ENCODE measurements at regions not wholly inside any gene's neighbourhood (a gene's known extent, or its start where the extent isn't known, plus 50 kb on each side); places are given as distances from the start of the nearest gene placed in this dataset.

- no peaks in the 10 kb centered on the region for H3K79me2 ChIP-seq (ENCODE audit: insufficient read depth, low read length)
- ChIA-PET POLR2A (interaction anchor here (0.7 to 2.5 kb wide), 3 partner anchors 73 to 631 kb away, joined by 3 to 26 read pairs (median 4); partner anchors contain the start of gene EIF4G2), CTCF (interaction anchor here (1.1 to 2.8 kb wide), 12 partner anchors 9 to 1109 kb away, joined by 4 to 56 read pairs (median 9); no protein-coding TSS in a partner anchor), RAD21 (ENCODE audit: low non-redundant PET in 1 of 2, low total read pairs in 2 of 2, uncharacterized antibody in 2 of 2, unreplicated experiment in 2 of 2) (interaction anchor here in 1 of 2 experiments (0.7 to 2.2 kb wide), 4 partner anchors 8 to 299 kb away, joined by 5 to 19 read pairs (median 9); no protein-coding TSS in a partner anchor)
- H3K27me3 ChIP-seq (ENCODE audit: insufficient read depth, low read length): no peaks in the 10 kb centered on the region
- H2AFZ ChIP-seq (ENCODE audit: low read depth, low read length, poor library complexity, severe bottlenecking): peak overlapping the region; percentile 97
- H3K4me2 ChIP-seq (ENCODE audit: low read length): peak overlapping the region; percentile 95; the same call in 1 of the 2 replicates
- ATAC-seq: no peak
- no peak overlapping the region for H3K4me3 ChIP-seq (replicated peaks in 1 of 2; ENCODE audit: low read depth in 1 of 2, low read length in 2 of 2)
- no peaks in the 10 kb centered on the region for H3K9me3 ChIP-seq (ENCODE audit: control insufficient read depth in 1 of 2, insufficient read depth in 1 of 2, low read depth in 1 of 2, low read length in 2 of 2)
- H3K36me3 ChIP-seq (ENCODE audit: control insufficient read depth in 1 of 2, insufficient read depth in 2 of 2, low read length in 2 of 2): no peaks in the 10 kb centered on the region
- H4K20me1 ChIP-seq (ENCODE audit: insufficient read depth): no peaks in the 10 kb centered on the region
- TF ChIP-seq FOSL1 (IDR thresholded peaks at IDR 0.05; ENCODE audit: low read depth): no peak
- no peak for TF ChIP-seq SIN3A (IDR thresholded peaks at IDR 0.05; ENCODE audit: low read depth)
- TF ChIP-seq SP1 (IDR thresholded peaks at IDR 0.05; ENCODE audit: low read depth): no peak
- TF ChIP-seq, protein P1, sequence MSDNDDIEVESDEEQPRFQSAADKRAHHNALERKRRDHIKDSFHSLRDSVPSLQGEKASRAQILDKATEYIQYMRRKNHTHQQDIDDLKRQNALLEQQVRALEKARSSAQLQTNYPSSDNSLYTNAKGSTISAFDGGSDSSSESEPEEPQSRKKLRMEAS (IDR thresholded peaks at IDR 0.05): no peak
- TF ChIP-seq CEBPB (IDR thresholded peaks at IDR 0.05; ENCODE audit: low read depth): no peak
- TF ChIP-seq POLR2A (IDR thresholded peaks at IDR 0.05; ENCODE audit: borderline replicate concordance, extremely low read depth, insufficient read depth, insufficient read length): no peak
- no peak for TF ChIP-seq POLR2AphosphoS5 (IDR thresholded peaks at IDR 0.05; ENCODE audit: low read depth, low read length)
- no peak for TF ChIP-seq CBX3 (IDR thresholded peaks at IDR 0.05; ENCODE audit: low read depth)
- TF ChIP-seq ELF1 (IDR thresholded peaks at IDR 0.05; ENCODE audit: borderline replicate concordance, low read depth): no peak
- TF ChIP-seq, protein P2, sequence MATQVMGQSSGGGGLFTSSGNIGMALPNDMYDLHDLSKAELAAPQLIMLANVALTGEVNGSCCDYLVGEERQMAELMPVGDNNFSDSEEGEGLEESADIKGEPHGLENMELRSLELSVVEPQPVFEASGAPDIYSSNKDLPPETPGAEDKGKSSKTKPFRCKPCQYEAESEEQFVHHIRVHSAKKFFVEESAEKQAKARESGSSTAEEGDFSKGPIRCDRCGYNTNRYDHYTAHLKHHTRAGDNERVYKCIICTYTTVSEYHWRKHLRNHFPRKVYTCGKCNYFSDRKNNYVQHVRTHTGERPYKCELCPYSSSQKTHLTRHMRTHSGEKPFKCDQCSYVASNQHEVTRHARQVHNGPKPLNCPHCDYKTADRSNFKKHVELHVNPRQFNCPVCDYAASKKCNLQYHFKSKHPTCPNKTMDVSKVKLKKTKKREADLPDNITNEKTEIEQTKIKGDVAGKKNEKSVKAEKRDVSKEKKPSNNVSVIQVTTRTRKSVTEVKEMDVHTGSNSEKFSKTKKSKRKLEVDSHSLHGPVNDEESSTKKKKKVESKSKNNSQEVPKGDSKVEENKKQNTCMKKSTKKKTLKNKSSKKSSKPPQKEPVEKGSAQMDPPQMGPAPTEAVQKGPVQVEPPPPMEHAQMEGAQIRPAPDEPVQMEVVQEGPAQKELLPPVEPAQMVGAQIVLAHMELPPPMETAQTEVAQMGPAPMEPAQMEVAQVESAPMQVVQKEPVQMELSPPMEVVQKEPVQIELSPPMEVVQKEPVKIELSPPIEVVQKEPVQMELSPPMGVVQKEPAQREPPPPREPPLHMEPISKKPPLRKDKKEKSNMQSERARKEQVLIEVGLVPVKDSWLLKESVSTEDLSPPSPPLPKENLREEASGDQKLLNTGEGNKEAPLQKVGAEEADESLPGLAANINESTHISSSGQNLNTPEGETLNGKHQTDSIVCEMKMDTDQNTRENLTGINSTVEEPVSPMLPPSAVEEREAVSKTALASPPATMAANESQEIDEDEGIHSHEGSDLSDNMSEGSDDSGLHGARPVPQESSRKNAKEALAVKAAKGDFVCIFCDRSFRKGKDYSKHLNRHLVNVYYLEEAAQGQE (IDR thresholded peaks at IDR 0.05; ENCODE audit: low read depth): no peak
- no peak for TF ChIP-seq TCF7L2 (IDR thresholded peaks at IDR 0.05; ENCODE audit: borderline replicate concordance, extremely low read depth, insufficient read depth, insufficient read length)
- no peak for TF ChIP-seq YY1 (IDR thresholded peaks at IDR 0.05; ENCODE audit: extremely low read depth, insufficient replicate concordance, low read depth, low read length)
- TF ChIP-seq EGR1 (IDR thresholded peaks at IDR 0.05; ENCODE audit: low read depth): no peak
- no peak for TF ChIP-seq ZBTB33 (IDR thresholded peaks at IDR 0.05; ENCODE audit: extremely low read depth, insufficient replicate concordance, low read length)
- TF ChIP-seq ZFX (IDR thresholded peaks at IDR 0.05): no peak
- no peak for TF ChIP-seq JUND (IDR thresholded peaks at IDR 0.05)
- H3K27ac ChIP-seq (ENCODE audit: low read depth, low read length): no peak overlapping the region
- no peak for DNase-seq (ENCODE audit: low read depth, low spot score)
- intact Hi-C loops (cut with micrococcal nuclease): no loop called here
- peaks cover 9 to 39% of the 10 kb centered on the region in 2 experiments for H3K4me1 ChIP-seq (ENCODE audit: control insufficient read depth in 1 of 2, insufficient read depth in 2 of 2, low read length in 2 of 2)
- no peak overlapping the region for H3K9ac ChIP-seq (ENCODE audit: low read length)
- BruUV-seq (replicated peaks): no TSS peak
- H3K9me2 ChIP-seq (ENCODE audit: insufficient read depth): no peaks in the 10 kb centered on the region
Measured at GRCh38 chr11:10935015-10935559, 77.2 kb upstream of the ZBED5 start.

All from HCT116 (cell line).